GM18526 (cell line): ENCODE measurements at regions not wholly inside any gene's neighbourhood (a gene's known extent, or its start where the extent isn't known, plus 50 kb on each side); places are given as distances from the start of the nearest gene placed in this dataset.

Experiments used
- POLR2A ChIP-seq: IDR thresholded peaks from 3 replicates; pipeline ENCODE4 v1.6.1; 2011; ENCODE audit not compliant: insufficient read length; ENCODE audit errors: extremely low read depth

- no peak for TF ChIP-seq POLR2A
Measured at GRCh38 chr6:112934433-112935327, 587.5 kb downstream of the RFPL4B start.

- TF ChIP-seq POLR2A: no peak
Measured at GRCh38 chr6:112935402-112936078, 588.4 kb downstream of the RFPL4B start.

GRCh38 chr6:112936079-112936472 lies 588.9 kb downstream of the RFPL4B start:
- no peak for TF ChIP-seq POLR2A

GRCh38 chr6:112936504-112936903 lies 589.4 kb downstream of the RFPL4B start:
- TF ChIP-seq POLR2A: no peak

- TF ChIP-seq POLR2A: no peak
Measured at GRCh38 chr6:112938650-112939049, 591.5 kb downstream of the RFPL4B start.

- no peak for TF ChIP-seq POLR2A
Measured at GRCh38 chr6:112939563-112939962, 592.4 kb downstream of the RFPL4B start.

GRCh38 chr6:112941613-112942012 lies 594.5 kb downstream of the RFPL4B start:
- TF ChIP-seq POLR2A: no peak

GRCh38 chr6:112946051-112946450 lies 598.9 kb downstream of the RFPL4B start:
- no peak for TF ChIP-seq POLR2A

GRCh38 chr6:112947507-112947906 lies 600.4 kb downstream of the RFPL4B start:
- no peak for TF ChIP-seq POLR2A

GRCh38 chr6:112951829-112952228 lies 604.7 kb downstream of the RFPL4B start:
- TF ChIP-seq POLR2A: no peak

GRCh38 chr6:112956696-112957535 lies 609.8 kb downstream of the RFPL4B start:
- no peak for TF ChIP-seq POLR2A

GRCh38 chr6:112957536-112957916 lies 610.4 kb downstream of the RFPL4B start:
- no peak for TF ChIP-seq POLR2A

- no peak for TF ChIP-seq POLR2A
Measured at GRCh38 chr6:112967974-112968373, 620.8 kb downstream of the RFPL4B start.

GRCh38 chr6:112971651-112972050 lies 624.5 kb downstream of the RFPL4B start:
- no peak for TF ChIP-seq POLR2A

- TF ChIP-seq POLR2A: no peak
Measured at GRCh38 chr6:112979830-112980229, 632.7 kb downstream of the RFPL4B start.

- TF ChIP-seq POLR2A: no peak
Measured at GRCh38 chr6:112980676-112981075, 633.5 kb downstream of the RFPL4B start.

GRCh38 chr6:112983713-112984261 lies 636.7 kb downstream of the RFPL4B start:
- TF ChIP-seq POLR2A: no peak
